WERI-Rb-1 (cell line): ENCODE measurements at regions not wholly inside any gene's neighbourhood (a gene's known extent, or its start where the extent isn't known, plus 50 kb on each side); places are given as distances from the start of the nearest gene placed in this dataset.

ENCODE experiments used
- DNase-seq: peaks from one replicate; pipeline ENCODE4 v3.0.0-alpha.2; 2020
- H3K27ac ChIP-seq: fragments of 250-450 bp; sonication (Bioruptor Pico); 2 replicates; pipeline ENCODE4 v1.5.1; 2020; ENCODE audit warnings: mild to moderate bottlenecking, moderate library complexity
- H3K27me3 ChIP-seq: fragments of 250-450 bp; sonication (Bioruptor Pico); 2 replicates; pipeline ENCODE4 v1.5.1; 2021; ENCODE audit warnings: mild to moderate bottlenecking, low read depth, moderate library complexity; ENCODE audit not compliant: insufficient read depth, severe bottlenecking
- H3K36me3 ChIP-seq: fragments of 250-450 bp; sonication (Bioruptor Pico); 2 replicates; pipeline ENCODE4 v1.5.1; 2020; ENCODE audit warnings: mild to moderate bottlenecking, moderate library complexity
- H3K4me3 ChIP-seq: 2 replicates; pipeline ENCODE4 v1.5.1; 2011; ENCODE audit warnings: low read depth, mild to moderate bottlenecking, control low read depth, low read length
- H3K9me3 ChIP-seq: fragments of 250-450 bp; sonication (Bioruptor Pico); 2 replicates; pipeline ENCODE4 v1.5.1; 2021; ENCODE audit warnings: mild to moderate bottlenecking, moderate library complexity; ENCODE audit not compliant: severe bottlenecking
- CTCF ChIP-seq: IDR thresholded peaks from 2 replicates; pipeline ENCODE4 v1.5.1; 2011; ENCODE audit warnings: low read depth, mild to moderate bottlenecking, control low read depth, inconsistent platforms, low read length

DNA sequence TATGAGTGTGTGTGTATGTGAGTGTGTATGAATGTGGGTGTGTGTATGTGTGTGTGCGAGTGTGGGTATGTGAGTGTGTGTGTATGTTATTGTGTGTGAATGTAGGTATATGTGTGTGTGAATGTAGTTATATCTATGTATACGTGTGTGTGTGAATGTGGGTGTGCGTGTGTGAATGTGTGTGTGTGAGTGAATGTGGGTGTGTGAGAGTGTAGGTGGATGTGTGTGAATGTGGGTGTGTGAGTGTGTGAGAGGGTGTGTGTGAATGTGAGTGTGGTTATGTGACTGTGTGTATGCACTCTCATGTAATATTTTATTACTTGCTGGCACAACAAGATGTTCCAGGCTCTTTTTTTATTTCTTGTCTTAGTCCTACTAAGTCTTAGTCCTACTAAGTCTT, 513.4 kb upstream of the B3GAT1 start:
- DNase-seq: no peak
- Histone ChIP-seq H3K4me3 (no peak overlapping the region), H3K27me3 (peaks cover 38% of the 10 kb centered on the region), H3K27ac (no peak overlapping the region), H3K9me3 (no peaks in the 10 kb centered on the region), H3K36me3 (no peaks in the 10 kb centered on the region)
- TF ChIP-seq CTCF: no peak

- Histone ChIP-seq H3K36me3 (no peaks in the 10 kb centered on the region), H3K4me3 (no peak overlapping the region), H3K9me3 (no peaks in the 10 kb centered on the region), H3K27ac (no peak overlapping the region), H3K27me3 (peaks cover 44% of the 10 kb centered on the region)
- TF ChIP-seq CTCF: no peak
- DNase-seq: no peak
These were observed 511.4 kb upstream of the B3GAT1 start for GRCh38 chr11:134923441-134923840.

- H3K9me3 ChIP-seq: no peaks in the 10 kb centered on the region
- H3K4me3 ChIP-seq: no peak overlapping the region
- TF ChIP-seq CTCF: no peak
- no peak for DNase-seq
- peaks cover 54% of the 10 kb centered on the region for H3K27me3 ChIP-seq
- no peak overlapping the region for H3K27ac ChIP-seq
- H3K36me3 ChIP-seq: no peaks in the 10 kb centered on the region
These were observed 509.9 kb upstream of the B3GAT1 start for GRCh38 chr11:134921938-134922337.

DNA sequence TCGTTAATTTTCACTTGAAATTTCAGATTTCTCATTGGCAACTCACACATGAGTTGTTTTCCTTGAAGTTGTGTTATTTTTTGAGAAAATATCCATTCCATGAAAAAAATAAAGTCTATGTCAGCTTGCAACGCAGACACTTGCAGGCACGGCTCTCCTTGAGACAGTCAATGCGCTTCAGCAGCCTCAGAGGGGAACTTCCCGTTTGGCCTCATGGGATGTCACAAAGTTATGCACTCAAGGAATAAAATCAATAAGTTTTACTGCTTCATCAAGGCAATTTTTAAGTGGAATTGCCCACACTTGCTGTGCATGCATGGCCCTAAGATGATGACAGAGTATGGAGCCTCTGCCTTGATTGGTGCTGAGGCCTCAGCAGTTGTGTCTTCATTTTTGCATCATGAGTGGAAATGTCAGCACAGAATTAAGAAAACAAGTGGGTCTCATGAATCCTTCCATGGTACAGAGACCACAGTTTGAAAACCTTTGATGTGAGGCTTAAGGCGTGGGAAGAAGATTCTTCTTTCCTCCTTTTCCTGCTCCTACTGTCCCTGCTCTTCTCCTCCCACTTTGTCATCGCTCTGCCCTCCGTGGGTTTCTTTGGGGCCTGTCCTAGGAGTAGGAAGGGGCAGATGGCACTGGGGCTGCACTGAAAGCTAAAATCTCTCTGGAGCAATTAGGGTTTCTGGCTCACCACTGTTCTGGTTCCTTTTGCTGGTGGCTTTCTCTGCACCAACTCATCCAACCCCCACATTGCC, 509.0 kb upstream of the B3GAT1 start:
- no peak for DNase-seq
- Histone ChIP-seq H3K36me3 (no peaks in the 10 kb centered on the region), H3K4me3 (no peak overlapping the region), H3K27ac (no peak overlapping the region), H3K27me3 (peaks cover 62% of the 10 kb centered on the region), H3K9me3 (no peaks in the 10 kb centered on the region)
- no peak for TF ChIP-seq CTCF

GRCh38 chr11:134916421-134917213, 504.6 kb upstream of the B3GAT1 start:
- Histone ChIP-seq H3K9me3 (no peaks in the 10 kb centered on the region), H3K27ac (no peak overlapping the region), H3K36me3 (no peaks in the 10 kb centered on the region), H3K27me3 (peaks cover 66% of the 10 kb centered on the region), H3K4me3 (no peak overlapping the region)
- DNase-seq: no peak
- TF ChIP-seq CTCF: no peak
